Renal cortex interstitium (tissue), 11 donors: ENCODE measurements at regions not wholly inside any gene's neighbourhood (a gene's known extent, or its start where the extent isn't known, plus 50 kb on each side); places are given as distances from the start of the nearest gene placed in this dataset.

Source experiments
- DNase-seq, 11 donors: peaks; one replicate each; pipeline ENCODE4 v3.0.0-alpha.2; 2013; ENCODE audit warnings: low read depth in 9 of 11, low spot score in 4 of 11; ENCODE audit errors: extremely low read depth in 1 of 11

DNA sequence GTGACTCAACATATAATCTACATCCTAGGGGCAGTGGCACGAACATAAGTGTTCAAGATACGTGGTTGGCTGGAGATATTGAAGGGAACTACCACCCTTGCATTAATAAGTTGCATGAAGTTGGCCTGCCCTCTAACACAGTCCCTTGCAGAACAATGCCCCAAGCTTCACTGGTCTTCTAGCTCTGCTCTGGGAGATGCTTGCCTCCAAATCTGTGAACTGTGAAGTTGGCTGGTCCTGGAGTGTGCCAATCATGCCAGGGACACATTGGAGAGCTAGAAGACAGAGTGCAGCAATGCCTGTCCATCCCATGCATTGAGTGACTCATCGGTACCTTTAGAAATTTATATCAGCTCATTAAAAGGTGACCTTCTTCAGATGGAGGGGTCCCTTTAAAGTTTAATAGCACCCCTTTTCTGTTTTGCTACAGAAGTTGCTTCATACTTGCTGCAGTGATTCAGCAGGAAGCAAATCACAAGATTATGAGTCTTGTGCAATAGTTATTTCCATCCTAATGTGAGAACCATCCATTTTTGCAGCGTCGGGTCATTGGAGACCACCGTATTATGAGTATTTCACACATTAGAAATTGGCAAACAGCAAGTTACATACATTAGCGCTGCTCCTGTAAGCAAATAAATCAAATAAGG is 55.2 kb upstream of the KAZN start:
- no peak for DNase-seq

DNA sequence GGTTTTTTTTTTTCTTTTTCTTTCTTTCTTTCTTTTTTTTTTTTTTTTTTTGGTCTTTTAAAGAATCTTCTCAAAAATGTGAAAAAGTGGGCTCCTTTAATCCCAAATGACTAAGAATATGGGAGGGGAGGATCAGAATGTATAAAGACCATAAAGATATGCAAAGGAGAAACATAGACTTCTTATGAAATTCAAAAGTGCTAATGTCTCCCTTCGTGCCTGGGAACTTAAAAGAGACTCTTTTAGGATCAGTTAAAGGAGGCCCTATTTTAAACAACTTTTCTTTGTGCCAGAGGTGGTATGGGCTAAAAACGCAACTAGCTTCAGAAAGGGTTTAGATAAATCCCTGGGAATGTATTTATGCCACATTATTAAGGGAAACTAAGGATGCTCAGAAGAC is 54.2 kb upstream of the KAZN start:
- no peak for DNase-seq

DNA sequence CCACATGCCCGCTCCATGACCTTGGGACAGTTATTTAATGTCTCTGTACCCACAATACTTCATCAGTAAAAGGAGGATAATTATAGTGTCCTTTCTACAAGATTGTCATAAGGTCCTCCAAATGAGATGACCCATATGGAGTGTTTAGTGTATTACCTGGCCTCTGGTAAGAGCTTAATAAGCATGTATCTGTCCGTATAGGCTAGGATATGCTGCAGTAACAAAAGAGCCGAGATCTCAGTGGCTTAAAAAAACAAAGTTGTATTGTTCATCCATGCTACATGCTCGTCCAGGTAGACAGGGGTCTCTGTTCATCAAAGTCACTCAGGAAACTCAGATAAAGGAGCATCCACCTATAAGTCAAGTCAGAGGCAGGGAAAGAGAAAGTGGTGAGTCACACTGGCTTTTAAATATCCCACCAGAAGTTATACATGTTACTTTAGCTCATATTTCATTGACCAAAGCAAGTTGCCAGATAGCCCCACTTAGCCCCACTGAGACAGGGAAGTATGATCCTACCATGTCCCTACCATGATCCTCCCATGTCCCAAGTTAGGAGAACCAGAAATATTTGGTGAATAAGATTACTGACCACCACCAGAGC is 53.0 kb upstream of the KAZN start:
- DNase-seq, result no peak

DNA sequence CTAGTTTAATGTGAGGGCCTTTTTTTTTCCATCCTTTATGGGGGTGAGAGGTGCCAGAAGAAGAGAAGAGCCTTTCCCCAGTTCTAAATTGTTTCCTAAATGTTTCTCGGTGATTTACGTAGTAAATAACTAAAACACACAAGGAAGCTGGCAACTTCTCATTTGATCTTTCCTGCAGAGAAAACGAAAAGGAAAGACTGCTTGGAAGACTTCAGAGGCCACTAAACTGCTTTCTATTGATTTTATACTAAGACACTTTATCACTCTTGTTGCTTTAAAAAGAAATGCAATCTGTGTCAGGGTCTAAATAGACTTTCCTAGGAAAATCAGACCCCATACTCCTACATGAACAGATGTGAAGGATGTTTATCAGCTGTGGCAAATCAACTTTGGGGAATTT is 52.1 kb upstream of the KAZN start:
- DNase-seq, result no peak
